C4-2B (cell line): ENCODE measurements at regions not wholly inside any gene's neighbourhood (a gene's known extent, or its start where the extent isn't known, plus 50 kb on each side); places are given as distances from the start of the nearest gene placed in this dataset.
"Not testable (repeated sequence)": the region's sequence is repeated elsewhere in the genome, so short reads cannot be mapped to it uniquely, and the experiment has no call there.

Experiments
- H3K27ac ChIP-seq: fragments of 450-650 bp; 2 replicates; pipeline ENCODE4 v1.5.1; 2017
- CTCF ChIP-seq: fragments of 450-650 bp; conservative IDR thresholded peaks from 2 replicates; pipeline ENCODE4 v1.5.1; 2017; ENCODE audit warnings: mild to moderate bottlenecking
- ZFX ChIP-seq: fragments of 450-650 bp; IDR thresholded peaks from 2 replicates; pipeline ENCODE4 v1.6.1; 2017

DNA sequence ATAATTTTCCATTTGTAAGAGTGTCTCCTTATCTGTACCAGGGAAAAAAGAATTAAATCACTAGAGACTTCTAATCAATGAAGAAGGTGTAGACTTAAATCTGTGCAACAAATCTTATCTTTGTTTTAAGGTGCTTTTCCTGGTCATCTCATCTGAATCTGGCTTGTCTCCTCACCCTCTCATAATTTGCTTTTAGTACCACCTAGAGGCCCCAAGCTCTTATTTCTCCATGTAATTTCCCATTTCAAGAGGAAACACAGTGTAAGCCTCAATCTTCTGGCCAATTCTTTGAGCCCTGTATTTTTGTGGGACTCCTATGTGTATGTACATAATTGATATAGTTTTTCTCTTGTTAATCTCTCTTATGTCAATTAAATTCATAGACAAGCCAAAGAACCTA is 1975.3 kb upstream of the CDH6 start:
- TF ChIP-seq CTCF: peak; percentile 7; the same call in 1 of the 2 replicates
- TF ChIP-seq ZFX: no peak
- no peak overlapping the region for H3K27ac ChIP-seq

- H3K27ac ChIP-seq: no peak overlapping the region
- no peak for TF ChIP-seq CTCF
Observed at GRCh38 chr5:29214839-29215238, 1978.6 kb upstream of the CDH6 start.

DNA sequence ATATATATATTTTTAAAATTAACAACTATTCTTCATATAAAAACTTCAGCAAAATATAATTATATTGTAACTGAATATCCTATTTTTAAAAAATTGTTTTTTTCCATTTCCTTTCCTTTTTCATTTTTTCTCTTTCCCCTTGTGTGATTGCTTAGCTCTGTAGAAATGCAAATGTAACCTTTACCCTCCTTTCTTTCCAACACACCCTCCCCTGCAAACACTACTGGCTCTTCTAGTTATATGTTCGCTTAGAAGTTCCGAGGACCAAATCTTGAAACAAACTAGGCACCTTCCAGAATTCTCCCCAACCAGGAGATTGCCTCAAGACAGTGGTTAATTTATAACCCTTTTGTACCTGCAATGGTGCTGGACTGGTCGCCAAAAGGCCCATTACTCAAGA is 1980.0 kb upstream of the CDH6 start:
- TF ChIP-seq CTCF (no peak), ZFX (no peak)

GRCh38 chr5:29208024-29208423 is 1985.5 kb upstream of the CDH6 start:
- no peak for TF ChIP-seq CTCF
- TF ChIP-seq ZFX: no peak
- no peak overlapping the region for H3K27ac ChIP-seq

More for the DNA sequence above, 1980.0 kb upstream of the CDH6 start:
- no peak overlapping the region for H3K27ac ChIP-seq

GRCh38 chr5:29203049-29203448 is 1990.4 kb upstream of the CDH6 start:
- no peak for TF ChIP-seq ZFX
- no peak for TF ChIP-seq CTCF
- no peak overlapping the region for H3K27ac ChIP-seq

DNA sequence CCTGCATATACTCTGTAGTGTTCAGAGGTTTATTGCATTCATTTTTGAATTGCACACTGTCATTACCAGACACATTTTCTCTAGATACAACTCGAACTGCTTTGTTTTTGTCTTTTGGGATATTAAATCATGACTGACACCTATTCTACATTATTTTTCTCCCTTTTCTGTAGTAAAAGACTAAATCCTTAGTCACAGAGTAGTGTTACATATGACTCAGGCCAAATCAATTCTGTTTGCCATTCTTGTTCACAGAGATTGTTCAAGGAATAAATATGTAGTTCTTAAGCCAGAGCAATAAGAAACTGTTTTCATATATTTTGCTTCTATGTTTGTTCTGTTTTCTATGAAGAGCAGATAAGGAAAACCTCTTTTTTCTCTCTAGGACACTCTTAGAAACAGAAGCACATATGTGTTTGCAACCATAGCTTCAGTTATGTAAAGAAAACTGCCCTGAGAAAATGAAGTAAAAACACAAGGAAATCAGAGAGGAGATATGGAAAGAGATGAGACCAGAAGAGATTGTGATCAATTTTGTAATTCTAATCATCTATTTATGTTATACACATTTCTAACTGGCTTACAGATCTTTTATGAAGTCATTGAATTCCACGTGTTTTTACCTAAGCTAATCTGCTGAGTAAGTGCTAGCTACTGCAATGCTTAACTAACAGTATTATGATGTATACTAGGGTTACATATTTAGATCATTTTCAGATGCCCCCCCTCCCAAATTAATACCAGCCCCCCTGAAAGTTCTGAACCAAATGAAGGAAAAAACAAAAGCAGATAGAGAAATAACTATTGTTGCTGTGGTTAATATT is 1995.6 kb upstream of the CDH6 start:
- TF ChIP-seq ZFX: no peak
- TF ChIP-seq CTCF: no peak

DNA sequence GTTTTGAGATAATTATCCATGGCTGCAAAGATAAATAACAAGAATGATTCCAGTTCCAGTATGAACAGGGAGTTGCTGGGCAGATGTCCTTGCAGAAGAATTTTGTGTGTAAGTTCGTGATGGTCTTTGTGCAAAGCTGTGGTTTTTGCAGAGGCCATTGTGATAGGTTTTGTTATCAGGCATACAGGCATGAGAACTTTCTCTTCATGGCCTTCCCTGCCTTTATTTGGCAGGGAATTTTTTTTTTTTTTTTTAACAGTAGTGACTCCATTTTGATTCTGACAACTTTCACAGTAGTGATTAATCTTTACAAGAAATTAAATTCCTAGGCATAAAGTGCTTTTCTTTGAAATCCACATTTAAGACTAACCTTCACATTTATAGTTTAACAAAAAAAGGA is 1999.5 kb upstream of the CDH6 start:
- TF ChIP-seq ZFX: no peak
- no peak for TF ChIP-seq CTCF
- H3K27ac ChIP-seq: no peak overlapping the region

More for the DNA sequence above, 1995.6 kb upstream of the CDH6 start:
- no peak overlapping the region for H3K27ac ChIP-seq

DNA sequence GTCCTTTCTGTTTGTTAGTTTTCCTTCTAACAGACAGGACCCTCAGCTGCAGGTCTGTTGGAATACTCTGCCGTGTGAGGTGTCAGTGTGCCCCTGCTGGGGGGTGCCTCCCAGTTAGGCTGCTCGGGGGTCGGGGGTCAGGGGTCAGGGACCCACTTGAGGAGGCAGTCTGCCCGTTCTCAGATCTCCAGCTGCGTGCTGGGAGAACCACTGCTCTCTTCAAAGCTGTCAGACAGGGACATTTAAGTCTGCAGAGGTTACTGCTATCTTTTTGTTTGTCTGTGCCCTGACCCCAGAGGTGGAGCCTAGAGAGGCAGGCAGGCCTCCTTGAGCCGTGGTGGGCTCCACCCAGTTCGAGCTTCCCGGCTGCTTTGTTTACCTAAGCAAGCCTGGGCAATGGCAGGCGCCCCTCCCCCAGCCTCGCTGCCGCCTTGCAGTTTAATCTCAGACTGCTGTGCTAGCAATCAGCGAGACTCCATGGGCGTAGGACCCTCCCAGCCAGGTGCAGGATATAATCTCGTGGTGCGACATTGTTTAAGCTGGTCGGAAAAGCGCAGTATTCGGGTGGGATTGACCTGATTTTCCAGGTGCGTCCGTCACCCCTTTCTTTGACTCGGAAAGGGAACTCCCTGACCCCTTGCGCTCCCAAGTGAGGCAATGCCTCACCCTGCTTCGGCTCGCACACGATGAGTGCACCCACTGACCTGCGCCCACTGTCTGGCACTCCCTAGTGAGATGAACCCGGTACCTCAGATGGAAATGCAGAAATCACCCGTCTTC is 2002.0 kb upstream of the CDH6 start:
- H3K27ac ChIP-seq: not testable (repeated sequence)

- not testable (repeated sequence) for H3K27ac ChIP-seq
Observed at GRCh38 chr5:29190398-29190797, 2003.1 kb upstream of the CDH6 start.

DNA sequence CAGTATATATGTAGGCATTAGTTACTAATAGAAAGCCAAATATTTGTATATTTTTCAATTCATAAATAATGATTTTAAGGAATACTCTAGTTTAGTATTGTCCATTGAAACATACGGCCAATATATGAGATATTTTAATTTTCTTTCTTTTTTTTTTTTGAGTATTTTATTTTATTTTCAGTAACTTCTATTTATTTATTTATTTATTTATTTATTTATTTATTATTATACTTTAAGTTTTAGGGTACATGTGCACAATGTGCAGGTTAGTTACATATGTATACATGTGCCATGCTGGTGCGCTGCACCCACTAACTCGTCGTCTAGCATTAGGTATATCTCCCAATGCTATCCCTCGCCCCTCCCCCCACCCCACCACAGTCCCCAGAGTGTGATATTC is 2007.1 kb upstream of the CDH6 start:
- H3K27ac ChIP-seq: not testable (repeated sequence)
